Astrocyte of the spinal cord (primary cell): ENCODE measurements at regions not wholly inside any gene's neighbourhood (a gene's known extent, or its start where the extent isn't known, plus 50 kb on each side); places are given as distances from the start of the nearest gene placed in this dataset.

Experiments used
- DNase-seq: peaks from one replicate; pipeline ENCODE4 v3.0.0; 2011; ENCODE audit warnings: low read depth, low spot score
- H3K4me3 ChIP-seq: 2 replicates; pipeline ENCODE4 v1.5.1; 2011; ENCODE audit warnings: low read depth, mild to moderate bottlenecking, low read length, moderate library complexity
- CTCF ChIP-seq: IDR thresholded peaks from 2 replicates; pipeline ENCODE4 v1.5.1; 2012; ENCODE audit warnings: low read depth, mild to moderate bottlenecking, low read length, inconsistent platforms
- in situ Hi-C: cut with HindIII; loops from 2 replicates; pipeline ENCODE4 v1.10.0; 2017; ENCODE audit warnings: low sequenced_read_pairs

GRCh38 chr5:29307478-29307877 lies 1886.0 kb upstream of the CDH6 start:
- in situ Hi-C loops = no loop called here
- no peak for DNase-seq
- no peak overlapping the region for H3K4me3 ChIP-seq
- no peak for TF ChIP-seq CTCF

GRCh38 chr5:29304545-29304944 lies 1888.9 kb upstream of the CDH6 start:
- H3K4me3 ChIP-seq = no peak overlapping the region
- DNase-seq = no peak
- TF ChIP-seq CTCF = no peak
- in situ Hi-C loops = no loop called here

- H3K4me3 ChIP-seq = no peak overlapping the region
- in situ Hi-C loops = no loop called here
- no peak for TF ChIP-seq CTCF
- no peak for DNase-seq
Measured at GRCh38 chr5:29296548-29296947, 1896.9 kb upstream of the CDH6 start.

GRCh38 chr5:29277642-29278041 lies 1915.8 kb upstream of the CDH6 start:
- no peak overlapping the region for H3K4me3 ChIP-seq
- TF ChIP-seq CTCF = no peak
- in situ Hi-C loops = no loop called here
- no peak for DNase-seq

- TF ChIP-seq CTCF = no peak
- in situ Hi-C loops = no loop called here
Measured at GRCh38 chr5:29276371-29276770, 1917.1 kb upstream of the CDH6 start.

GRCh38 chr5:29263915-29264351 lies 1929.6 kb upstream of the CDH6 start:
- no peak for TF ChIP-seq CTCF
- in situ Hi-C loops = no loop called here
- no peak overlapping the region for H3K4me3 ChIP-seq
- DNase-seq = peak; percentile 15

More at GRCh38 chr5:29276371-29276770, 1917.1 kb upstream of the CDH6 start:
- no peak overlapping the region for H3K4me3 ChIP-seq
- DNase-seq = no peak
